ENCODE measurements at regions not wholly inside any gene's neighbourhood (a gene's known extent, or its start where the extent isn't known, plus 50 kb on each side); places are given as distances from the start of the nearest gene placed in this dataset.
"Not testable (repeated sequence)": the region's sequence is repeated elsewhere in the genome, so short reads cannot be mapped to it uniquely, and the experiment has no call there.

DNA sequence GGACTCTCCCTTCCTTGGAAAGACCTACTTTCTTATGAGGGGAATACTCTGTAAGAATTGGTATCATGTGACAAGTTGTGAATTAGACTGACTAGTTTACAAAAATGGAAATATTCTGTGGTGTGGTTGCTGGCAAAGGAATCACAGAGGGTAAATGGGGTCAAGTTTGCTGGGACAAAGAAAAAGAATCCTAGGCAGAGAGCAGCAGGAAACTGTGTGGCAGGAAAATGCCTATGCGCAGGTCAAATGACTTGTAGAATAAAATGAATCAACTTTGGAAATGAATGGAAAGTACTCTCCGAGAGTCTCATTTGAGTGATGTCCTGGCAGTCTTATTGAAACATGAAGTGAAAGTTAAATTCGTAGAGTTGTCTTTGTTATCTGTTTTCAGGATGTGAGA lies 1250.7 kb downstream of the UQCRFS1 start:
- H3K36me3 ChIP-seq (ENCODE audit: low read depth), result no peaks in the 10 kb centered on the region

DNA sequence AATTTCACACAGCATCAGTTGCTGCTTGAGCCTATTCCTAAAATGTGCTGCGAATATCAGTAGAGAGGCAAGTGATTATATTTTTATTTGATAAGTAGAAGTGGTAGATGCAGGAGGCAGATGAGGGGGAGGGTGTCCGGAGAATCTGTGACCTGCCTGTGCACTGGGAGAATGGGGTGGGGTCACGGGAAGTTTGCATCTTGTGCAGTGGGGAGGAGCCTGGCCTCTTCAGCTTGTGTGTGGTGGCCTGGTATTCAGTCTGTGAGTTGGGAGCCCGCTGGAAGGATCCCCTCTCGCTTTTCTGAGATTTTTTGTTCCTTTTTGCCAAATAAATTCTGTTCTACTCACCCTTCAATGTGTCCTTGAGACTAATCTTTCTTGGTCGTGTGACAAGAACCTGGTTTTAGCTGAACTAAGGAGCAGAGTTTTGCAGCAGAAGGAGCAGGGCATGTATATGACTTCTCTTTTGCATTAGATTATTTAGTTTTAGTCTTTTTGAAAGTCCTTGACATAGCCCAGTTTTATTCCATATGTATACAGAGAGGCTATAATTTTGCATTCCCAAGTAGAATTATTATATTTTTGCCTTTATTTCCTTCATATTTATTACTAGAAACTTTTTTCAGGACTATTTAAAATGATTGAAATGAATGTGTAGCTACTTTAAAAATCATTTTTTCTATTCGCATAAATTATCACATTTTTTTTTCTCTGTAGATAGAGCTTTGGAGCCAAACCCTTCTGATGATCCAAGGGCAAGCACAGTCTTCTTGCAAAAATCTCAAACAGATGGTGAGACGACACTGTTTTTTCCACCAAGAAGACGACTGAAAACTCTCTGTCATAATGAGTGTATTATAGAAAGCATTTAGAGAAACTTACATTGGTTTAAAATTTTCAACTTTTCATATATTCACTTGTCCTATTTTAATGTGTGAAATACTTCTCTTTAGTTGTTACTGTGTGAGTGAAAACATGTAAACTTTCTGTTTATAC lies 1257.2 kb downstream of the UQCRFS1 start:
- TF ChIP-seq, protein P1, sequence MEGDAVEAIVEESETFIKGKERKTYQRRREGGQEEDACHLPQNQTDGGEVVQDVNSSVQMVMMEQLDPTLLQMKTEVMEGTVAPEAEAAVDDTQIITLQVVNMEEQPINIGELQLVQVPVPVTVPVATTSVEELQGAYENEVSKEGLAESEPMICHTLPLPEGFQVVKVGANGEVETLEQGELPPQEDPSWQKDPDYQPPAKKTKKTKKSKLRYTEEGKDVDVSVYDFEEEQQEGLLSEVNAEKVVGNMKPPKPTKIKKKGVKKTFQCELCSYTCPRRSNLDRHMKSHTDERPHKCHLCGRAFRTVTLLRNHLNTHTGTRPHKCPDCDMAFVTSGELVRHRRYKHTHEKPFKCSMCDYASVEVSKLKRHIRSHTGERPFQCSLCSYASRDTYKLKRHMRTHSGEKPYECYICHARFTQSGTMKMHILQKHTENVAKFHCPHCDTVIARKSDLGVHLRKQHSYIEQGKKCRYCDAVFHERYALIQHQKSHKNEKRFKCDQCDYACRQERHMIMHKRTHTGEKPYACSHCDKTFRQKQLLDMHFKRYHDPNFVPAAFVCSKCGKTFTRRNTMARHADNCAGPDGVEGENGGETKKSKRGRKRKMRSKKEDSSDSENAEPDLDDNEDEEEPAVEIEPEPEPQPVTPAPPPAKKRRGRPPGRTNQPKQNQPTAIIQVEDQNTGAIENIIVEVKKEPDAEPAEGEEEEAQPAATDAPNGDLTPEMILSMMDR (IDR thresholded peaks at IDR 0.05; ENCODE audit: poor library complexity, severe bottlenecking), result no peak
- no peaks in the 10 kb centered on the region for H3K9me3 ChIP-seq (ENCODE audit: severe bottlenecking)

More for the DNA sequence above, 1250.7 kb downstream of the UQCRFS1 start:
- Histone ChIP-seq H3K27ac (ENCODE audit: poor library complexity, severe bottlenecking) (no peak overlapping the region), H3K4me3 (ENCODE audit: severe bottlenecking) (no peak overlapping the region), H3K9me3 (ENCODE audit: severe bottlenecking) (no peaks in the 10 kb centered on the region), H3K4me1 (ENCODE audit: insufficient read depth, poor library complexity, severe bottlenecking) (no peaks in the 10 kb centered on the region), H3K27me3 (ENCODE audit: insufficient read depth, poor library complexity, severe bottlenecking) (peaks cover 5% of the 10 kb centered on the region)
- ATAC-seq (ENCODE audit: low read depth) (no peak), DNase-seq (ENCODE audit: low spot score) (no peak)
- TF ChIP-seq, protein P1 (IDR thresholded peaks at IDR 0.05; ENCODE audit: poor library complexity, severe bottlenecking), result no peak

DNA sequence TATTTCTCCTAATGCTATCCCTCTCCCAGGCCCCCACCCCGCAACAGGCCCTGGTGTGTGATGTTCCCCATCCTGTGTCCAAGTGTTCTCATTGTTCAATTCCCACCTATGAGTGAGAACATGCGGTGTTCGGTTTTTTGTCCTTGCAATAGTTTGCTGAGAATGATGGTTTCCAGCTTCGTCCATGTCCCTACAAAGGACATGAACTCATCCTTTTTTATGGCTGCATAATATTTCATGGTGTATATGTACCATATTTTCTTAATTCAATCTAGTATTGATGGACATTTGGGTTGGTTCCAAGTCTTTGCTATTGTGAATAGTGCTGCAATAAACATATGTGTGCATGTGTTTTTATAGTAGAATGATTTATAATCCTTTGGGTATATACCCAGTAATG lies 1270.3 kb downstream of the UQCRFS1 start:
- not testable (repeated sequence) for H3K4me3 ChIP-seq (ENCODE audit: severe bottlenecking); H3K27me3 ChIP-seq (ENCODE audit: insufficient read depth, poor library complexity, severe bottlenecking); H3K9me3 ChIP-seq (ENCODE audit: severe bottlenecking); ATAC-seq (ENCODE audit: low read depth); DNase-seq (ENCODE audit: low spot score); H3K4me1 ChIP-seq (ENCODE audit: insufficient read depth, poor library complexity, severe bottlenecking); H3K27ac ChIP-seq (ENCODE audit: poor library complexity, severe bottlenecking); H3K36me3 ChIP-seq (ENCODE audit: low read depth)

More for the DNA sequence above, 1257.2 kb downstream of the UQCRFS1 start:
- Histone ChIP-seq H3K4me3 (ENCODE audit: severe bottlenecking) (no peak overlapping the region), H3K4me1 (ENCODE audit: insufficient read depth, poor library complexity, severe bottlenecking) (no peaks in the 10 kb centered on the region), H3K27me3 (ENCODE audit: insufficient read depth, poor library complexity, severe bottlenecking) (no peaks in the 10 kb centered on the region), H3K36me3 (ENCODE audit: low read depth) (no peaks in the 10 kb centered on the region), H3K27ac (ENCODE audit: poor library complexity, severe bottlenecking) (no peak overlapping the region)
- DNase-seq (ENCODE audit: low spot score), result no peak
- ATAC-seq (ENCODE audit: low read depth), result no peak

DNA sequence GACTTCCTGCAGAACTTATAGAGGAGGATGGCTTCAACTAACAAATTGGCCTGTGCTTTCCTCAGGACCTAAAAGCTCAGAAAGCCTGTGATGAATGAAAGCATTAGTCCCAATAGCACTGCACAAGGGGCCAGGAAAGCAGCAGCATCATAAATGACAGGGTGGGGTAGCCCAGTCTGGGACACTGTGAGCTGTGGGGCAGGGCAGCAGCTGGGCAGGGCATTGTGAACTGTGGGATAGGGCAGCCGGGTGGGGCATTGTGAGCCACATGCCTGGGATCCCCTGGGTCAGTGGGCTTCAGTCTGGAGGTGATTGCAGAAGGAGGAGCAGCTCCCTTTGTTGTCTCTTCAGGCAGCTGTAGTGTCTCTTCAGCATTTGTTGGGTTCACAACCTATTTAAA lies 1276.8 kb downstream of the UQCRFS1 start:
- DNase-seq (ENCODE audit: low spot score) (no peak), ATAC-seq (ENCODE audit: low read depth) (no peak)
- no peak overlapping the region for H3K27ac ChIP-seq (ENCODE audit: poor library complexity, severe bottlenecking)
- no peaks in the 10 kb centered on the region for H3K4me1 ChIP-seq (ENCODE audit: insufficient read depth, poor library complexity, severe bottlenecking)
- H3K9me3 ChIP-seq (ENCODE audit: severe bottlenecking), result no peaks in the 10 kb centered on the region
- TF ChIP-seq, protein P1 (IDR thresholded peaks at IDR 0.05; ENCODE audit: poor library complexity, severe bottlenecking), result no peak
- H3K4me3 ChIP-seq (ENCODE audit: severe bottlenecking), result no peak overlapping the region
- no peaks in the 10 kb centered on the region for H3K27me3 ChIP-seq (ENCODE audit: insufficient read depth, poor library complexity, severe bottlenecking)
- H3K36me3 ChIP-seq (ENCODE audit: low read depth), result no peaks in the 10 kb centered on the region

DNA sequence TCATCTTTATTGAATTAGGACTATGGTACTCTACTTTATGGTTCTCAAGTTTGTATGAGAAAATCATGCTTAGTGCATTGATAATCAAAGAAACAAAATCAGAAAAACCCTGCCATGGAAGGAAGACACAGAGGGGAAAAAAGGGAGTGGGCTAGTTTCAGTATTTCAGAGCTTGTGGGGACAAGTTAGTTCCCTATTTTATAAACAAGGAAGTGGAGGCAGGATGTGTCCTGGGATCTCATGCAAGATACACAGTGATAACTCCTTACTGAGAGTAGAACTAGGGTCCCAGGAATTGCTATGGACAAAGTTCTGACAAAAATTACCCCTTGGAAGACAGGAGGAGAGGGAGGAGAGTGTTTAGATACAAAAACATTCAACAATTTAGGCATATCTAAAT lies 1277.3 kb downstream of the UQCRFS1 start:
- Histone ChIP-seq H3K4me1 (ENCODE audit: insufficient read depth, poor library complexity, severe bottlenecking) (no peaks in the 10 kb centered on the region), H3K27me3 (ENCODE audit: insufficient read depth, poor library complexity, severe bottlenecking) (no peaks in the 10 kb centered on the region), H3K4me3 (ENCODE audit: severe bottlenecking) (no peak overlapping the region), H3K9me3 (ENCODE audit: severe bottlenecking) (no peaks in the 10 kb centered on the region), H3K36me3 (ENCODE audit: low read depth) (no peaks in the 10 kb centered on the region), H3K27ac (ENCODE audit: poor library complexity, severe bottlenecking) (no peak overlapping the region)
- ATAC-seq (ENCODE audit: low read depth) (no peak), DNase-seq (ENCODE audit: low spot score) (no peak)
- TF ChIP-seq, protein P1 (IDR thresholded peaks at IDR 0.05; ENCODE audit: poor library complexity, severe bottlenecking), result no peak
